OCI-LY7 (cell line): ENCODE measurements at regions not wholly inside any gene's neighbourhood (a gene's known extent, or its start where the extent isn't known, plus 50 kb on each side); places are given as distances from the start of the nearest gene placed in this dataset.

Experiments used
- BruUV-seq: library from RNA; stranded (reverse); fragments of 400-500 nt; replicated peaks from 2 replicates; lab custom pipeline; 2021; lab: Mats Ljungman, UMichigan
- CTCF ChIA-PET: fragments of 300-600 bp; sonication (Branson Sonifier 250); formaldehyde crosslinking; loops from one replicate; lab custom pipeline; 2022; ENCODE audit warnings: antibody characterized with exemption; ENCODE audit not compliant: unreplicated experiment; lab: Charles Lee
- POLR2A ChIA-PET: fragments of 300-600 bp; sonication (Branson Sonifier 250); formaldehyde crosslinking; loops from one replicate; lab custom pipeline; 2022; ENCODE audit warnings: antibody characterized with exemption; lab: Charles Lee
- DNase-seq: peaks from one replicate; pipeline ENCODE4 v3.0.0-alpha.2; 2015; ENCODE audit warnings: low spot score
- H2AFZ ChIP-seq: fragments of 200-600 bp; sonication (generic), shearing (Covaris generic); 2 replicates; pipeline ENCODE4 v1.6.1; 2014; ENCODE audit warnings: mild to moderate bottlenecking, antibody characterized with exemption, low read length, moderate library complexity
- H3K27ac ChIP-seq: fragments of 200-600 bp; sonication (generic); 2 replicates; pipeline ENCODE4 v1.5.1; 2014; ENCODE audit warnings: mixed run types, low read depth, mild to moderate bottlenecking, moderate library complexity, low read length, inconsistent platforms; ENCODE audit not compliant: poor library complexity, severe bottlenecking
- H3K36me3 ChIP-seq: fragments of 200-600 bp; sonication (generic); 2 replicates; pipeline ENCODE4 v1.6.1; 2014; ENCODE audit warnings: mild to moderate bottlenecking, antibody characterized with exemption, low read length, moderate library complexity, mixed read lengths; ENCODE audit not compliant: insufficient read depth
- H3K4me1 ChIP-seq: fragments of 200-600 bp; sonication (generic); 2 replicates; pipeline ENCODE4 v1.5.1; 2014; ENCODE audit warnings: mild to moderate bottlenecking, low read length; ENCODE audit not compliant: insufficient read depth, poor library complexity, severe bottlenecking
- H3K4me2 ChIP-seq: fragments of 200-600 bp; sonication (generic); 2 replicates; pipeline ENCODE4 v1.6.1; 2014; ENCODE audit warnings: mild to moderate bottlenecking, low read length
- H3K4me3 ChIP-seq: fragments of 200-600 bp; sonication (generic); 2 replicates; pipeline ENCODE4 v1.5.1; 2014; ENCODE audit warnings: mild to moderate bottlenecking, low read depth, low read length; ENCODE audit not compliant: poor library complexity, severe bottlenecking
- H3K79me2 ChIP-seq: fragments of 200-600 bp; sonication (generic); 2 replicates; pipeline ENCODE4 v1.6.1; 2016; ENCODE audit warnings: low read depth, mild to moderate bottlenecking, low read length, moderate library complexity, mixed read lengths; ENCODE audit not compliant: insufficient read depth
- H3K9me2 ChIP-seq: fragments of 200-600 bp; sonication (generic); 2 replicates; pipeline ENCODE4 v1.6.1; 2016; ENCODE audit warnings: mild to moderate bottlenecking, low read length, mixed read lengths; ENCODE audit not compliant: insufficient read depth
- H3K9me3 ChIP-seq: fragments of 200-600 bp; sonication (generic); 2 replicates; pipeline ENCODE4 v1.6.1; 2014; ENCODE audit warnings: mild to moderate bottlenecking, mixed run types, low read length, mixed read lengths
- H4K20me1 ChIP-seq: fragments of 200-600 bp; sonication (generic); 2 replicates; pipeline ENCODE4 v1.6.1; 2014; ENCODE audit warnings: mild to moderate bottlenecking, antibody characterized with exemption, low read length, moderate library complexity, mixed read lengths; ENCODE audit not compliant: insufficient read depth
- CTCF ChIP-seq: fragments of 200-600 bp; sonication (generic); conservative IDR thresholded peaks from 2 replicates; pipeline ENCODE4 v1.5.1; 2014; ENCODE audit warnings: mild to moderate bottlenecking, antibody characterized with exemption, low read length, moderate library complexity, mixed read lengths
- EZH2phosphoT487 ChIP-seq: fragments of 200-600 bp; sonication (generic); IDR thresholded peaks from 2 replicates; pipeline ENCODE4 v1.6.1; 2018; ENCODE audit warnings: low read depth, borderline replicate concordance, mild to moderate bottlenecking, mixed run types, antibody characterized with exemption, low read length, moderate library complexity, mixed read lengths
- intact Hi-C: fragments of 100-400 bp; cut with micrococcal nuclease; formaldehyde crosslinking; loops from one replicate; pipeline ENCODE4 v1.10.0; 2022; ENCODE audit not compliant: unreplicated experiment

- POLR2A ChIA-PET, result interaction anchor here (0.6 to 1.6 kb wide), 5 partner anchors 9 to 16 kb away, joined by 3 to 6 read pairs (median 3); no protein-coding TSS in a partner anchor
- intact Hi-C loops, result no loop called here
- H3K27ac ChIP-seq, result no peak overlapping the region
- H3K36me3 ChIP-seq, result no peaks in the 10 kb centered on the region
- no TSS peak for BruUV-seq
- H3K79me2 ChIP-seq, result no peaks in the 10 kb centered on the region
- no peak overlapping the region for H2AFZ ChIP-seq
- no peaks in the 10 kb centered on the region for H4K20me1 ChIP-seq
- H3K9me3 ChIP-seq, result no peaks in the 10 kb centered on the region
- no peak overlapping the region for H3K4me3 ChIP-seq
- no peaks in the 10 kb centered on the region for H3K9me2 ChIP-seq
- no peaks in the 10 kb centered on the region for H3K4me1 ChIP-seq
- CTCF ChIA-PET, result interaction anchor here (0.6 kb wide), 1 partner anchor 9 kb away, joined by 10 read pairs; no protein-coding TSS in a partner anchor
- TF ChIP-seq CTCF, result no peak
- TF ChIP-seq EZH2phosphoT487, result no peak
- no peak overlapping the region for H3K4me2 ChIP-seq
- no peak for DNase-seq
Measured at GRCh38 chr17:68698746-68699145, 97.6 kb upstream of the FAM20A start.

- Histone ChIP-seq H4K20me1 (no peaks in the 10 kb centered on the region), H3K9me3 (no peaks in the 10 kb centered on the region), H3K27ac (no peak overlapping the region), H3K36me3 (no peaks in the 10 kb centered on the region), H3K9me2 (no peaks in the 10 kb centered on the region), H3K79me2 (no peaks in the 10 kb centered on the region), H3K4me2 (no peak overlapping the region), H3K4me3 (no peak overlapping the region), H2AFZ (no peak overlapping the region), H3K4me1 (no peaks in the 10 kb centered on the region)
- POLR2A ChIA-PET, result interaction anchor here (1.4 to 1.6 kb wide), 3 partner anchors 8 to 10 kb away, joined by 3 to 6 read pairs (median 4); no protein-coding TSS in a partner anchor
- TF ChIP-seq EZH2phosphoT487 (no peak), CTCF (no peak)
- no peak for DNase-seq
- CTCF ChIA-PET, result no interaction called here
- intact Hi-C loops, result no loop called here
- BruUV-seq, result no TSS peak
Measured at GRCh38 chr17:68697850-68698361, 96.7 kb upstream of the FAM20A start.

- no peaks in the 10 kb centered on the region for H3K9me3 ChIP-seq
- no TSS peak for BruUV-seq
- no peaks in the 10 kb centered on the region for H3K9me2 ChIP-seq
- TF ChIP-seq EZH2phosphoT487, result no peak
- no peak for TF ChIP-seq CTCF
- H4K20me1 ChIP-seq, result no peaks in the 10 kb centered on the region
- no peaks in the 10 kb centered on the region for H3K36me3 ChIP-seq
- H3K27ac ChIP-seq, result no peak overlapping the region
- H3K79me2 ChIP-seq, result no peaks in the 10 kb centered on the region
- POLR2A ChIA-PET, result interaction anchor here (0.7 kb wide), 1 partner anchor 12 kb away, joined by 3 read pairs; no protein-coding TSS in a partner anchor
- no peak for DNase-seq
- H3K4me2 ChIP-seq, result no peak overlapping the region
- intact Hi-C loops, result no loop called here
- no peak overlapping the region for H2AFZ ChIP-seq
- H3K4me1 ChIP-seq, result no peaks in the 10 kb centered on the region
- no peak overlapping the region for H3K4me3 ChIP-seq
- CTCF ChIA-PET, result no interaction called here
Measured at GRCh38 chr17:68695659-68696058, 94.5 kb upstream of the FAM20A start.
